Skeletal muscle cell (primary cell): ENCODE measurements at regions not wholly inside any gene's neighbourhood (a gene's known extent, or its start where the extent isn't known, plus 50 kb on each side); places are given as distances from the start of the nearest gene placed in this dataset.
"Not testable (repeated sequence)": the region's sequence is repeated elsewhere in the genome, so short reads cannot be mapped to it uniquely, and the experiment has no call there.

Experiments used
- DNase-seq: peaks from one replicate; pipeline ENCODE4 v3.0.0-alpha.2; 2010; ENCODE audit warnings: low read depth
- H3K4me3 ChIP-seq: 2 replicates; pipeline ENCODE4 v1.5.1; 2011; ENCODE audit warnings: low read depth, mild to moderate bottlenecking, control low read depth, low read length, moderate library complexity

DNA sequence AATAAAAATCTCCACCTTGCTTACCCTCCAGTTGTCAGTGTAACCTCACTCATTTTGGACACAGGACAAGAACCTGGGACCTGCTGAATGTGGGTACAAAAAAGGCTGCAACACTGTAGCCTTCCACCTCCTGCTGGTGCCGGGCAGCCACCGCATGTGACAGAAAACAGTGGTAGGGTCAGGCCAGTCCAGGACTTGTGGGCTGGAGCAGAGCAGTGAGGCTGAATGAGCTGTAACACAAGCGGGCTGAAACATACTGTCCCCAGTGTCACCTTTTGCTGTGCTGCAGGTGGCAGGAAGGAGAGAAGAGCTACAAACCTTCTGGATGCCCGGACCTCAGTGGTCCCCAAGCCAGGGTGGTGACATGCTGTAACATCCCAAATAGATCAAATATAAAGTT lies 465.4 kb upstream of the FOXG1 start:
- DNase-seq = no peak
- no peak overlapping the region for H3K4me3 ChIP-seq

DNA sequence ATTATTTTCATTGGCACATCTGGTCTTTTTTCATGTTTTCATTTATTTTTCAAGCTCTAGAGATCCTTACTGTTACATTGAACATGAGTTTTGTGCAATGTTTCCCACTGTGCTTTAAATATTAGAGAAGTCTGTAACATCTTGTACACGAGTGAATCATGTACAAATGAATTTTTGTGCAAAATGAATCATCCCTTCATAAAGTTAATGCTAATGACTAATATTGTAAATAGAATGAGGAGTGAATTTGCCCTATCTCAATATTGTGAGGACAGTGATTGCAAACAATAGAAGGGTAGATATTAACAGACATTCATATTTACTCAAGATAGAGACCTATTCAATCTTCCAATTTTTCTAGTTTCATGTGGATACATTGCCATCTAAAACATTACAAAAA lies 463.3 kb upstream of the FOXG1 start:
- H3K4me3 ChIP-seq = no peak overlapping the region

DNA sequence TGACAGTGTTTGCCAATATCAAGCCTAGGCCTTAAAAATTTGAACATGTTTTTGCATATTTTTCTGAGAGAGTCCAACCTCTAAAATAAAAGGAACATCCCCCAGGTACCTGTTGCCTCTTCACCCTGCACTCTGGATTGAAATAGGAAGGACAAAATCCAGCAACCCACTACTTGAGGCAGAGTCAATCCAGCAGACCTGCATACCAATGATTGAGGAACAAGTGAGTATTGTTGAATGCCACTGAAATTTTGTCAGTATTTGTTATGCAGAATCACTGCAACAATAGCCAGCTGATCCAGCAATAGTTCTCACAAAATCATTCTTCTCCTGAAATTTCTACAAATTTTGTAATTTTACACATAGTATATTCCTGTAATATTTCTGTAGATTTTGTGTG lies 460.6 kb upstream of the FOXG1 start:
- no peak for DNase-seq
- no peak overlapping the region for H3K4me3 ChIP-seq

More for the DNA sequence above, 463.3 kb upstream of the FOXG1 start:
- peak; percentile 15 for DNase-seq

DNA sequence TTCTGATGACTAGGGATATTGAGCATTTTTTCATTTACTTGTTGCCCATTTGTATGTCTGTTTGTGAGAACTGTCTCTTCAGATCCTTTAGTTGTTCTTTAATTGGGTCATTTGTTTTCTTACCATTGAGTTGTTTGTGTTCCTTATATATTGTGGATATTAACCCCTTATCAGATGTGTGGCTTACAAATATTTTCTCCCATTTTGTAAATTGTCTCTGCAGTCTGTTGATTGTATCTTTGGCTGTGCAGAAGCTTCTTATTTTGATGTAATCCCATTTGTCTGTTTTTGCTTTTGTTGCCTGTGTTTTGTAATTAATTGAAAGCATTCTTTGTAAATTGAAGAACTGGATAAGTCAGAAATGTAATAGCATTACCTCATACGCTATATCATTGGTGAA lies 459.1 kb upstream of the FOXG1 start:
- DNase-seq = no peak

DNA sequence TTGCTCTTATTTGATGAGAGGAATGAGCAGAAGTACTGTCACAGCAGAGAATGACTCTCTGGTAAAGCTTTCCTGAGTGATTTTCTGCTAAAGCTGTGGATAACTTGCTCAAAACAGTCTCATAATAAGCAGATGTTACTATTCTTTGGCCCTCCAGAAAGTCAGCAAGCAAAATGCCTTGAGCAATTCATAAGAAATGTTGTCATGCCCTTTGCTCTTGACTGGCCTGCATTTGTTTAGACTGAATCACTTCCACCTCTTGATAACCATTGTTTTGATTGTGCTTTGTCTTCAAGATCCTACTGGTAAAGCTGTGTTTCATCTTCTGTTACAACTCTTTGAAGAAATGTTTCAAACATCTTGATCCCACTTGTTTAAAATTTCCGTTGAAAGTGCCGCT lies 457.9 kb upstream of the FOXG1 start:
- H3K4me3 ChIP-seq = no peak overlapping the region
- peak; percentile 78 for DNase-seq

More for the DNA sequence above, 459.1 kb upstream of the FOXG1 start:
- no peak overlapping the region for H3K4me3 ChIP-seq

DNA sequence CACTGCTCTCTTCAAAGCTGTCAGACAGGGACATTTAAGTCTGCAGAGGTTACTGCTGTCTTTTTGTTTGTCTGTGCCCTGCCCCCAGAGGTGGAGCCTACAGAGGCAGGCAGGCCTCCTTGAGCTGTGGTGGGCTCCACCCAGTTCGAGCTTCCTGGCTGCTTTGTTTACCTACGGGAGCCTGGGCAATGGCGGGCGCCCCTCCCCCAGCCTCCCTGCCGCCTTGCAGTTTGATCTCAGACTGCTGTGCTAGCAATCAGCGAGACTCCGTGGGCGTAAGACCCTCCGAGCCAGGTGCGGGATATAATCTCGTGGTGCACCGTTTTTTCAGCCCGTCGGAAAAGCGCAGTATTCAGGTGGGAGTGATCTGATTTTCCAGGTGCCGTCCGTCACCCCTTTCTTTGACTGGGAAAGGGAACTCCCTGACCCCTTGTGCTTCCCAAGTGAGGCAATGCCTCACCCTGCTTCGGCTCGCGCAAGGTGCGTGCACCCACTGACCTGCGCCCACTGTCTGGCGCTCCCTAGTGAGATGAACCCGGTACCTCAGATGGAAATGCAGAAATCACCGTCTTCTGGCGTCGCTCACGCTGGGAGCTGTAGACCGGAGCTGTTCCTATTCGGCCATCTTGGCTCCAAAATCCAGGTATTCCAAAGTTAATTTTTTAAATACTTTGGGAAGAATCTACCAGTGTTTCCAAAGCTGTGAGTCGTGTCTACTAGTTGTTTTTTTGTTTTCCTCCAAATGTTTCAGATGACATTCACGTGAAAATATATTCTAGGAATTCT lies 448.5 kb upstream of the FOXG1 start:
- H3K4me3 ChIP-seq, DNase-seq: not testable (repeated sequence)

DNA sequence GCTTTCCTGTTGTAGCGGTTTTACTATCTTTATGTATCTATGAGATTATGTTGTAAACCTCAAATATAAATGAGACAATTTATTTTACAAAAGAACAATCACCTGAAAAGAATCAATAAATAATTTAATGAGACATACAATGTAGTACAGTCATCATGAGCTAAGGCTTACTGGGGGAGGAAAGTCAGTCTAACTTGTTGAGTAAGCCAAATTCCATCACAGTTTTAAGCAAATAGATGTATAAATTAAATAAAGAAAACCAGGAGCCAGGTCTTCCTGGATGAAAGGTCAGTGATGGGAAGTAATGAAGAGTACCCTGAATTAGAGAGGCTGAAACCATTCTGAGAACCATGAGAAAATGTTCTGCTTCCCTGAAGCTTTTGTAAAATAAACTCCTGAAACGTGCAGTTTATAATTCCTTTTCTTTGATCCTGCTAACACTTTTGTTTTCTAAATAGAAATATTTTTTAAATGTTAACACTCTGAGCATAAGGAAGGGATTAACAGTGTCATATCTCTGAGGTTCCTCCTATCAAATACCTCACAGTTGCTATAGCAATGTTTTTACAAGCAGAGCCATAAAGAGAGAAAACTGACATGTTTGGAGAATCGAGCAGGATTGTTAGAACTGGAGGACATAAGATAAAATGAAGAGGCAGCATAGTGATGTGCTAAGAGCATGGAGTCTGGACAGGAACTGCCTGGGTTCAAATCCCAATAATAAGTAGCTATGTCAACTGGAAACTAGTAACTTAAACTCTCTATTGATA lies 444.9 kb upstream of the FOXG1 start:
- peak; percentile 14 for DNase-seq
- H3K4me3 ChIP-seq = no peak overlapping the region

GRCh38 chr14:28323366-28323765 lies 443.2 kb upstream of the FOXG1 start:
- no peak overlapping the region for H3K4me3 ChIP-seq
- no peak for DNase-seq

- no peak for DNase-seq
These were observed 442.4 kb upstream of the FOXG1 start for GRCh38 chr14:28323951-28324741.

DNA sequence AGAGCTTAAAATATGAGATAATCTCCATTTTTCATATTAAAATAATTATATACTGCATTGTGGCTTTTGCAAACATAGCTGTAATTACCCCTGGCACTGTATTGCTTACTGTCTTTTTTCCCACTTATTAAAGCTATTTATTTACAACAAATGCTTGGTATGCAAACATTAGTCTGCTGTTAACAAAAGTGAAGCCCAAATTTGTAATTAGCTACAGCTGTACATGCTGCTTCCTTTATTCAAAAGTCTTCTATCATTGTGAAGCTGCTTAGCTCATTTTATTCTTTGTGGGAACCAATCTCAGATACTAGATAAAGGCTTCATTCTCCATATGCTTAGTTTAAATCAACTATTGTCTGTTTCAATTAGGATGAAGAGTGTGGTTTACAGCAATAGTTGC lies 425.8 kb upstream of the FOXG1 start:
- no peak overlapping the region for H3K4me3 ChIP-seq
- DNase-seq = no peak

More at GRCh38 chr14:28323951-28324741, 442.4 kb upstream of the FOXG1 start:
- H3K4me3 ChIP-seq = no peak overlapping the region

GRCh38 chr14:28344381-28344780 lies 422.2 kb upstream of the FOXG1 start:
- DNase-seq = no peak
- no peak overlapping the region for H3K4me3 ChIP-seq

DNA sequence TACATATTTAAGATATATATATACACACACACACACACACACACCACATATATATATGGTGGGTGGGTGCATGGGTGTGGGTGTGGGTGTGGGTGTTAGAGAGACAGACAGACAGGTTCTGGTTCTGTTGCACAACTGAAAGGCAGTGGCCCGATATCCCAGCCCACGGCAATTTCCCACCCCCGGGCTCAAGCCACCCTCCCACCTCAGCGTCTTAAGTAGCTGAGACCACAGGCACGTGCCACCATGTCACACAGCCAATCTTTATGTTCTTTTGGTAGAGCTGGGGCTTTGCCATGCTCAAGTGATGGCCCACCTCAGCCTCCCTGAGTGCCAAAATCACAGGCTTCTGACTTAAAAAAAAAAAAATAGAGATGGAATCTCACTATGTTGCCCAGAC lies 417.8 kb upstream of the FOXG1 start:
- H3K4me3 ChIP-seq = no peak overlapping the region
- DNase-seq = no peak

DNA sequence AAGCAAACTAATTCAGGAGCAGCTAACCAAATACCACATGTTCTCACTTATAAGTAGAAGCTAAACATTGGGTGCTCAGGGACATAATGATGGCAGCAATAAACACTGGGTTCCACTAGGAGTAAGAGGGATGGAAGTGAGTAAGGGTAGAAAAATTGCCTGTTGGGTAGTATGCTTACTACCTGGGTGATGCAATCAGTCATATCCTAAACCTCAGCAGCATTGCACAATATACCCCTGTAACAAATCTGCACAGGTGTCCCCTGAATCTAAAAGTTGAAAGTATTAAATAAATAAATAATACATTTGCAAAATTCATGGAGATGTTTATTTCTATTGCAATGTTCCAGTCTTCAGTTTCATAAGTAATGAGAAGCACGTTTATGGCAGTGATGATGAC lies 409.8 kb upstream of the FOXG1 start:
- no peak overlapping the region for H3K4me3 ChIP-seq
- no peak for DNase-seq

GRCh38 chr14:28361486-28361885 lies 405.1 kb upstream of the FOXG1 start:
- DNase-seq = no peak
- no peak overlapping the region for H3K4me3 ChIP-seq

- H3K4me3 ChIP-seq = no peak overlapping the region
- no peak for DNase-seq
These were observed 401.1 kb upstream of the FOXG1 start for GRCh38 chr14:28365510-28365909.

DNA sequence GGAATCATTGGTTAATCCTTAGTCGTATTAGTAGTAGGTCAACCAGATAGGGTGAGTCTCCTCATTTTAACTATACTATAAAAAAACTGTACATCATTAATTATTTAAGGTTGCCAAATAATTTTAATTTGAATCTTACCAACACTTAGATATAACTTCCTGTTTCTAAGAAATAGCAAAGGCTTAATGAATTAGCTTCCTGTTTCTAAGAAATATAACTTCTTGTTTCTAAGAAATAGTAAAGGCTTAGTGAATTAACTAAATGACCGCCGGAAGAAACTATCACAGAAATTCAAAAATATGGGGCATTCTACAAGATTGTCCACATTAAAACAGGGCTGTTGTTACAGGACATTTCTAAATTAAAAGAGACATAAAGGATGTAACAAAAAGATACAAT lies 392.9 kb upstream of the FOXG1 start:
- DNase-seq = no peak
- H3K4me3 ChIP-seq = no peak overlapping the region

DNA sequence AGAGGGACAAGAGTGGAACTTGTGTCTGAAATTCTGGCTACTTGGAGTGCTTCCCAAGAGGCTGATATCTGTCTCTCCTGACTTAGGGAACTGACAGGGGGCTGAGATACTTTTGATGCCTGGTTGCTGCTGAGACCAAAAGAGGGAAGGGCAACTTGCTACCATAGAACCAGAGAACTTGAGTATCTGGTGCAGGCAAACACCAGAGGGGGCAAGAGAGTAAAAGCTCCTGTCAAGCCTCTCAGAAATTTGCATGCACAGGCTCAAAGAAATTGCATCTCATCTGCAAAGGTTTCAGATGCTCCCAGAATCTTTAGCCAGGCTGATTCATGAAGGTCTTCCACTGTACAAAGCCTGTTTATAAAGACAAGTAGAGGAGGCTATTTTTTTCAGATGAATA lies 391.3 kb upstream of the FOXG1 start:
- no peak for DNase-seq
- no peak overlapping the region for H3K4me3 ChIP-seq

GRCh38 chr14:28381656-28382055 lies 384.9 kb upstream of the FOXG1 start:
- peak; percentile 25 for DNase-seq
- H3K4me3 ChIP-seq = no peak overlapping the region

DNA sequence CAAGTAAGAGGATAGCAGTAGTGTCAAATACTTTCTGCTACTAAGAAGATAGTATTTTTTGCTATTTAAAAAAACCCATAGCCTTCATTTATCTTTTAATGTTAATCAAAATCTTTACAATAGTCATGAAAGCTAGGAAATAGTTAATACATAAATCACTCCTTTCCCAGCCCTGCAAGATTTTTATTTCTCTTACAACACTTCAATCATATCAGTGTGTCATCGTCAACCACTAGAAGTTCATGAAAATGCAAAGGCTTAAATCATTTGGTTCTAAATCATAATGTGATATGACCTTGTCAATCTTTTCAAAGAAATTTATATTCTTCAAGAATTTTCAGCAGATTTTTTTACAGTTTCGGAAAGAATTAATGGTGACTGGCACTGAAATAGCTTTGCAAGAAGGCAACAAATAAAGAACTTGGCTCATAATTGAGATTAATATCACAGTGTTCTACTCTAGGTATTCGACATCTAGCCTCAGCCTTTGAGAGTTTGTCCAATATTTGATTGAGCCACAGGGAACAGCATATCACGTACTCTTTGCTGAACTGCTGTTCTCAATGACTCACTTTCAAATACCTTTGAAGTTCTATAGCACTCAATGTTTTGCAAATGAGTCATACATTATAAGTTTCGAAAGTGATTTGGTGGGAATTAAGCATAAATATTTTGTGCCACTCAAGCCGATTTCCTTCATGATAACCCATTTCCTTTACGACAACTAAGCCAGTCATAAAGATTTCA lies 384.0 kb upstream of the FOXG1 start:
- no peak overlapping the region for H3K4me3 ChIP-seq
- DNase-seq = peak; percentile 90
